Right cardiac atrium (tissue), 5 donors: ENCODE measurements at regions not wholly inside any gene's neighbourhood (a gene's known extent, or its start where the extent isn't known, plus 50 kb on each side); places are given as distances from the start of the nearest gene placed in this dataset.

Experiments used
- ATAC-seq, 2 donors: fragments of 200-7000 bp; cut with Tn5 transposase; one replicate each; pipeline versions ENCODE4 v1.8.0 to v1.9.1; 2020; ENCODE audit warnings: moderate library complexity in 2 of 2, mild to moderate bottlenecking in 1 of 2
- DNase-seq, 3 donors: peaks; one replicate each; pipeline ENCODE4 v3.0.0-alpha.2; 2020
- H3K27ac ChIP-seq: one replicate; pipeline ENCODE4 v1.5.1; 2013; ENCODE audit warnings: mild to moderate bottlenecking, low read length, control low read depth, moderate library complexity
- H3K27me3 ChIP-seq: one replicate; pipeline ENCODE4 v1.6.1; 2013; ENCODE audit not compliant: control insufficient read depth, insufficient read depth
- H3K4me1 ChIP-seq: one replicate; pipeline ENCODE4 v1.6.1; 2013; ENCODE audit warnings: low read length; ENCODE audit not compliant: control insufficient read depth, insufficient read depth
- H3K4me3 ChIP-seq: one replicate; pipeline ENCODE4 v1.5.1; 2013; ENCODE audit warnings: low read length, control low read depth
- H3K9me3 ChIP-seq: one replicate; pipeline ENCODE4 v1.6.1; 2013; ENCODE audit warnings: low read length; ENCODE audit not compliant: control insufficient read depth
- WGBS: extraction: QIAGEN DNeasy Blood & Tissue Kit; methylation state at CpG from one replicate; pipeline ENCODE4 v1.1.7; 2013; 5-methylcytosine and 5-hydroxymethylcytosine counted together
- intact Hi-C, 4 donors: fragments of 100-400 bp; cut with DNase I; formaldehyde crosslinking; loops; one replicate each; pipeline versions ENCODE4 v1.11.0 to v1.14.0; 2022 to 2023
- donor health status: healthy with polysubstance abuse.
- donor health status: DM: no; HTN: yes; CAD: no.
- donor health status: DM: no; HTN: no; CAD: no.
- donor health status: DM: no; HTN: yes; CAD: no; lungs with severe emphysema.
- donor health status: DM: yes; HTN: yes; CAD: no.

- Histone ChIP-seq H3K27me3 (no peaks in the 10 kb centered on the region), H3K4me3 (no peak overlapping the region), H3K9me3 (no peaks in the 10 kb centered on the region), H3K27ac (no peak overlapping the region), H3K4me1 (no peaks in the 10 kb centered on the region)
- ATAC-seq = no peak
- 74% methylated on average over 1 of the region's 1 CpG for WGBS
- no peak for DNase-seq
- intact Hi-C loops = no loop called here
These were observed 1111.4 kb downstream of the CDH18 start for GRCh38 chr5:18876565-18876964.

GRCh38 chr5:18881615-18882014 is 1106.4 kb downstream of the CDH18 start:
- Histone ChIP-seq H3K4me1 (no peaks in the 10 kb centered on the region), H3K27me3 (no peaks in the 10 kb centered on the region), H3K9me3 (no peaks in the 10 kb centered on the region), H3K4me3 (no peak overlapping the region), H3K27ac (no peak overlapping the region)
- DNase-seq (no peak), ATAC-seq (no peak)
- 97% methylated on average over 1 of the region's 1 CpG for whole genome bisulfite sequencing
- intact Hi-C loops = no loop called here

GRCh38 chr5:18882154-18882553 is 1105.8 kb downstream of the CDH18 start:
- Histone ChIP-seq H3K9me3 (no peaks in the 10 kb centered on the region), H3K4me1 (no peaks in the 10 kb centered on the region), H3K4me3 (no peak overlapping the region), H3K27me3 (no peaks in the 10 kb centered on the region), H3K27ac (no peak overlapping the region)
- ATAC-seq (no peak), DNase-seq (no peak)
- 69% methylated on average over 3 of the region's 3 CpGs for WGBS
- intact Hi-C loops = no loop called here

- Histone ChIP-seq H3K27me3 (no peaks in the 10 kb centered on the region), H3K9me3 (no peaks in the 10 kb centered on the region), H3K27ac (no peak overlapping the region), H3K4me1 (no peaks in the 10 kb centered on the region), H3K4me3 (no peak overlapping the region)
- DNase-seq (no peak), ATAC-seq (no peak)
- intact Hi-C loops = no loop called here
These were observed 1099.2 kb downstream of the CDH18 start for GRCh38 chr5:18888821-18889220.

GRCh38 chr5:18900644-18901043 is 1087.4 kb downstream of the CDH18 start:
- Histone ChIP-seq H3K4me3 (no peak overlapping the region), H3K27ac (no peak overlapping the region), H3K27me3 (no peaks in the 10 kb centered on the region), H3K9me3 (no peaks in the 10 kb centered on the region), H3K4me1 (no peaks in the 10 kb centered on the region)
- WGBS = 81% methylated on average over 3 of the region's 3 CpGs
- no peak for DNase-seq
- intact Hi-C loops = no loop called here
- ATAC-seq = no peak

- WGBS = 29% methylated on average over 5 of the region's 5 CpGs
These were observed 1067.0 kb downstream of the CDH18 start for GRCh38 chr5:18920966-18921365.

GRCh38 chr5:18932081-18932480 is 1055.9 kb downstream of the CDH18 start:
- ATAC-seq = no peak
- DNase-seq = no peak
- intact Hi-C loops = no loop called here
- Histone ChIP-seq H3K27ac (no peak overlapping the region), H3K4me1 (no peaks in the 10 kb centered on the region), H3K9me3 (peaks cover 2% of the 10 kb centered on the region), H3K4me3 (no peak overlapping the region), H3K27me3 (no peaks in the 10 kb centered on the region)
- 75% methylated on average over 2 of the region's 2 CpGs for WGBS

More at GRCh38 chr5:18920966-18921365, 1067.0 kb downstream of the CDH18 start:
- intact Hi-C loops = no loop called here
- Histone ChIP-seq H3K27ac (no peak overlapping the region), H3K27me3 (no peaks in the 10 kb centered on the region), H3K4me3 (no peak overlapping the region), H3K4me1 (no peaks in the 10 kb centered on the region), H3K9me3 (peaks cover 4% of the 10 kb centered on the region)
- no peak for DNase-seq
- no peak for ATAC-seq

- intact Hi-C loops = no loop called here
- Histone ChIP-seq H3K9me3 (no peaks in the 10 kb centered on the region), H3K4me3 (no peak overlapping the region), H3K4me1 (no peaks in the 10 kb centered on the region), H3K27me3 (no peaks in the 10 kb centered on the region), H3K27ac (no peak overlapping the region)
- WGBS = 75% methylated on average over 5 of the region's 5 CpGs
- DNase-seq = no peak
- ATAC-seq = no peak
These were observed 1043.2 kb downstream of the CDH18 start for GRCh38 chr5:18944771-18945170.

- Histone ChIP-seq H3K4me1 (no peaks in the 10 kb centered on the region), H3K4me3 (no peak overlapping the region), H3K9me3 (no peaks in the 10 kb centered on the region), H3K27me3 (no peaks in the 10 kb centered on the region), H3K27ac (no peak overlapping the region)
- ATAC-seq (no peak), DNase-seq (no peak)
- 38% methylated on average over 2 of the region's 2 CpGs for WGBS
- intact Hi-C loops = no loop called here
These were observed 1033.8 kb downstream of the CDH18 start for GRCh38 chr5:18954239-18954638.

GRCh38 chr5:18959535-18959934 is 1028.5 kb downstream of the CDH18 start:
- no peaks in the 10 kb centered on the region for H3K9me3 ChIP-seq
- DNase-seq (no peak), ATAC-seq (no peak)
- H3K27ac ChIP-seq = no peak overlapping the region
- no peak overlapping the region for H3K4me3 ChIP-seq
- no peaks in the 10 kb centered on the region for H3K27me3 ChIP-seq
- intact Hi-C loops = no loop called here
- 40% methylated on average over 4 of the region's 4 CpGs for WGBS
- H3K4me1 ChIP-seq = no peaks in the 10 kb centered on the region

- no peaks in the 10 kb centered on the region for H3K9me3 ChIP-seq
- H3K27me3 ChIP-seq = no peaks in the 10 kb centered on the region
- DNase-seq (no peak), ATAC-seq (no peak)
- WGBS = 72% methylated on average over 3 of the region's 3 CpGs
- H3K4me1 ChIP-seq = no peaks in the 10 kb centered on the region
- H3K27ac ChIP-seq = no peak overlapping the region
- no peak overlapping the region for H3K4me3 ChIP-seq
- intact Hi-C loops = no loop called here
These were observed 1026.8 kb downstream of the CDH18 start for GRCh38 chr5:18961234-18961633.

GRCh38 chr5:18965893-18966292 is 1022.1 kb downstream of the CDH18 start:
- DNase-seq = no peak
- Histone ChIP-seq H3K4me3 (no peak overlapping the region), H3K27me3 (no peaks in the 10 kb centered on the region), H3K27ac (no peak overlapping the region), H3K9me3 (no peaks in the 10 kb centered on the region), H3K4me1 (no peaks in the 10 kb centered on the region)
- WGBS = 91% methylated on average over 3 of the region's 3 CpGs
- intact Hi-C loops = no loop called here
- no peak for ATAC-seq
